HUES6 (cell line): ENCODE measurements at regions not wholly inside any gene's neighbourhood (a gene's known extent, or its start where the extent isn't known, plus 50 kb on each side); places are given as distances from the start of the nearest gene placed in this dataset.
"Not testable (repeated sequence)": the region's sequence is repeated elsewhere in the genome, so short reads cannot be mapped to it uniquely, and the experiment has no call there.

ENCODE experiments used
- H3K27ac ChIP-seq: 2 replicates; pipeline ENCODE4 v1.7.0; 2013; ENCODE audit warnings: low read depth, mild to moderate bottlenecking, low read length, inconsistent platforms
- H3K27me3 ChIP-seq: 2 replicates; pipeline ENCODE4 v1.6.1; 2013; ENCODE audit warnings: low read length; ENCODE audit not compliant: control insufficient read depth, insufficient read depth
- H3K36me3 ChIP-seq: 2 replicates; pipeline ENCODE4 v1.6.1; 2013; ENCODE audit warnings: low read length; ENCODE audit not compliant: control insufficient read depth, insufficient read depth
- H3K4me1 ChIP-seq: 2 replicates; pipeline ENCODE4 v1.6.1; 2013; ENCODE audit warnings: low read length; ENCODE audit not compliant: control insufficient read depth, insufficient read depth
- H3K4me3 ChIP-seq: 2 replicates; pipeline ENCODE4 v1.5.1; 2013; ENCODE audit warnings: low read depth, low read length
- H3K9ac ChIP-seq: one replicate; pipeline ENCODE4 v1.6.1; 2013; ENCODE audit warnings: mild to moderate bottlenecking, low read length
- H3K9me3 ChIP-seq: 2 replicates; pipeline ENCODE4 v1.6.1; 2013; ENCODE audit warnings: low read depth, low read length; ENCODE audit not compliant: control insufficient read depth, insufficient read depth

DNA sequence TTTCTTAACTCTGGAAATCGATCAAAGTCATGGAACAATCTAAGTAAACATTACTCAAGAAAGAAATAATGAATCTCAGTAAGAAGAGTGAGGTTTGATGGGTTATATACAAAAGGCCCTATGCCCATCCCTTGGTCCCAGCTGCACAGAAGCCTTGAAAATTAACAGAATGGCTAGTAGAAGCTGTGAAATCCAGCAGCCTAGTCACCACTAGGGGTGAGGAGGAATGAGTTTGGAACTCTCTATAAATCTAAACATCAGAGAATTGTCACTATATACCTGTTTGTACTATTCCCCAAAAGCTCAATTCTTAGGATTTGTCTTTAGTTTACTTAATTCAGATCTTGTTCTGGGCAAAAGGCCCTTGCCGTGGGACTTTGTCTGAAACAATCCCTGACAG is 313.9 kb upstream of the GRID2 start:
- no peaks in the 10 kb centered on the region for H3K36me3 ChIP-seq
- H3K4me3 ChIP-seq: no peak overlapping the region
- H3K27me3 ChIP-seq: no peaks in the 10 kb centered on the region
- H3K9me3 ChIP-seq: no peaks in the 10 kb centered on the region
- no peak overlapping the region for H3K27ac ChIP-seq
- no peaks in the 10 kb centered on the region for H3K4me1 ChIP-seq
- no peak overlapping the region for H3K9ac ChIP-seq

GRCh38 chr4:91990726-91991125 is 313.0 kb upstream of the GRID2 start:
- H3K4me3 ChIP-seq: no peak overlapping the region
- H3K4me1 ChIP-seq: no peaks in the 10 kb centered on the region
- no peaks in the 10 kb centered on the region for H3K27me3 ChIP-seq
- no peak overlapping the region for H3K9ac ChIP-seq
- no peaks in the 10 kb centered on the region for H3K9me3 ChIP-seq
- H3K27ac ChIP-seq: no peak overlapping the region
- H3K36me3 ChIP-seq: no peaks in the 10 kb centered on the region

DNA sequence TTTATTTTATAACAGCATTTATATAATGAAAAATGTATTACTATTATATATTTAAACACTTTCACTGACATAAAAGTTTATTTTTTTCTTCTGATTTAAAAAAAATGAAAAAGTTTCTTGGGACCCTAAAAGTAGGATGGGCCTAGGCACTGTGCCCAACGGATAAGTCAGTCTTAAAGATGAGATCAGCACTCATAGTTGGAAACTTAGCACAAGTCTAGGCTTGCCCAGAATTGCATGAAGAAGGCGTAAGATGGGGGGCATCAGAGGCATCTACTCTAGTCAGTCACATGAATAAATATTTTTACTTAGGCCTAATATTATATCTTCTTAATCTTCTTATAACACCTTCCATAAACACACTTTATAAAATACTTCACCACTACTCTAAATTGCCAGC is 306.7 kb upstream of the GRID2 start:
- Histone ChIP-seq H3K9me3 (no peaks in the 10 kb centered on the region), H3K9ac (no peak overlapping the region), H3K27me3 (no peaks in the 10 kb centered on the region), H3K4me3 (no peak overlapping the region), H3K27ac (no peak overlapping the region), H3K4me1 (no peaks in the 10 kb centered on the region), H3K36me3 (no peaks in the 10 kb centered on the region)

- H3K27ac ChIP-seq: no peak overlapping the region
- H3K36me3 ChIP-seq: no peaks in the 10 kb centered on the region
- H3K27me3 ChIP-seq: no peaks in the 10 kb centered on the region
- H3K4me3 ChIP-seq: no peak overlapping the region; the same call in 1 of the 2 replicates
- H3K9ac ChIP-seq: peak overlapping the region; percentile 16
- no peaks in the 10 kb centered on the region for H3K9me3 ChIP-seq
- peaks cover 5% of the 10 kb centered on the region; the same call in 1 of the 2 replicates for H3K4me1 ChIP-seq
Measured at GRCh38 chr4:92012899-92013867, 290.6 kb upstream of the GRID2 start.

- no peak overlapping the region for H3K4me3 ChIP-seq
- H3K9ac ChIP-seq: no peak overlapping the region
- no peaks in the 10 kb centered on the region for H3K27me3 ChIP-seq
- H3K27ac ChIP-seq: no peak overlapping the region
- H3K4me1 ChIP-seq: peaks cover 5% of the 10 kb centered on the region; the same call in 1 of the 2 replicates
- H3K9me3 ChIP-seq: no peaks in the 10 kb centered on the region
- no peaks in the 10 kb centered on the region for H3K36me3 ChIP-seq
Measured at GRCh38 chr4:92014067-92014466, 289.7 kb upstream of the GRID2 start.

DNA sequence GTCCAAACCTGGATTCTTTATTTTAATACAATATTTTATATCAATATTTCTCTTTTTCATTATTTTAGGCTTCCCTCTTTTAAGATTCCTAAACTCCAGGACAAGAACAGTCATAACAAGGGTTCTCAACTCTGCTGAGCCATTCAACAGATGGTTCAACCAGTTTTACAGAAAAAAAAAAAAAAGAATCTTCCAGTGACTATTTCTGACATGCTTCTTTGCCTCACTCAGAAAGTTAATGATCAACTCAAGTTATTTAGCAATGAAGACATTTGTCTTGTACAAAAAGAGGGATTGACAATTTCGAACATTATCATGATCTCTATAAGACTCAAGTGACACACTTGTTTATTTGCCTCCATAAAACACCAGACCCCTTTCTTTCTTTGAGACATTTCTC is 282.6 kb upstream of the GRID2 start:
- H3K9ac ChIP-seq: no peak overlapping the region
- peaks cover 14% of the 10 kb centered on the region; the same call in 1 of the 2 replicates for H3K9me3 ChIP-seq
- no peak overlapping the region for H3K4me3 ChIP-seq
- H3K27ac ChIP-seq: no peak overlapping the region
- no peaks in the 10 kb centered on the region for H3K36me3 ChIP-seq
- no peaks in the 10 kb centered on the region for H3K4me1 ChIP-seq
- no peaks in the 10 kb centered on the region for H3K27me3 ChIP-seq

DNA sequence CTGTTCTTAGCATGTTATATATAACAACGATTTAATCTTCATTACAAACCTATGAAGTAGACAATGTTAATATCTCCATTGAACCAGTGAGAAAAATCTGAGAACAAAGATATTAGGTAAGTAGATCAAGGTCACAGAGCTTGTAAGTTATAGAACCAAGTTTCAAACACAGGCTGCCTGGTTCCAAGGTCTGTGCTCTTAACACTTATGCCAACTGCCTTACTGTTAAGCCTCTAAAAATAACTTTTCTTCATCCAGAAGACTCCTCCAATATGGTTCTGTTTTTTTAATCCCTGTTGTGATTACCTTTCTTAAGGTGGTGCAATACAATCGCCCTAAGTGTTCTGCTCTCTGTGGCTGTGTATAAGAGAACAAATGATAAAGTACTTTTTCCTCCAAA is 282.0 kb upstream of the GRID2 start:
- Histone ChIP-seq H3K36me3 (no peaks in the 10 kb centered on the region), H3K4me1 (no peaks in the 10 kb centered on the region), H3K4me3 (no peak overlapping the region), H3K9me3 (peaks cover 14% of the 10 kb centered on the region; the same call in 1 of the 2 replicates), H3K27me3 (no peaks in the 10 kb centered on the region), H3K27ac (no peak overlapping the region), H3K9ac (no peak overlapping the region)

DNA sequence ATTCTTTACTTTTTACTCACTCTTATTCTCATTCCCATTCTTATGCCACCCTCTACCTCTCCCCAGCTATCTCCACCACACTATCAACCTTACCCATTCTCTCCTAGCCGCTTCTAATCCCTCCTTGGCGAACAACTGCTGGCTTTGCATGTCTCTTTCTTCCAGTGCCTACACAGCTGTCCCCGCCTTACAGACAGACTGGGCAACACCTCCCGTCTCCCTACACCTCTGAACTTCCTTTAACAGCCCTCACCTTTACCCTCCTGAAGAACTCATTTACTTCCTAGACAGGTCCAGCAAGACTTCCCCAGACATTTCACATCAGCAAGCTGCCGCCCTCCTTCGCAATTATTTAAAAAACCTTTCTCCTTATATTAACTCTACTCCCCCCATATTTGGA is 274.9 kb upstream of the GRID2 start:
- not testable (repeated sequence) for H3K27ac ChIP-seq, H3K9ac ChIP-seq, H3K4me3 ChIP-seq, H3K4me1 ChIP-seq, H3K36me3 ChIP-seq, H3K27me3 ChIP-seq, H3K9me3 ChIP-seq

GRCh38 chr4:92031825-92032224 is 271.9 kb upstream of the GRID2 start:
- peaks cover 5% of the 10 kb centered on the region; the same call in 1 of the 2 replicates for H3K9me3 ChIP-seq
- H3K9ac ChIP-seq: no peak overlapping the region
- peaks cover 8% of the 10 kb centered on the region; the same call in 1 of the 2 replicates for H3K4me1 ChIP-seq
- no peak overlapping the region for H3K4me3 ChIP-seq
- no peaks in the 10 kb centered on the region for H3K27me3 ChIP-seq
- H3K36me3 ChIP-seq: no peaks in the 10 kb centered on the region
- H3K27ac ChIP-seq: no peak overlapping the region

DNA sequence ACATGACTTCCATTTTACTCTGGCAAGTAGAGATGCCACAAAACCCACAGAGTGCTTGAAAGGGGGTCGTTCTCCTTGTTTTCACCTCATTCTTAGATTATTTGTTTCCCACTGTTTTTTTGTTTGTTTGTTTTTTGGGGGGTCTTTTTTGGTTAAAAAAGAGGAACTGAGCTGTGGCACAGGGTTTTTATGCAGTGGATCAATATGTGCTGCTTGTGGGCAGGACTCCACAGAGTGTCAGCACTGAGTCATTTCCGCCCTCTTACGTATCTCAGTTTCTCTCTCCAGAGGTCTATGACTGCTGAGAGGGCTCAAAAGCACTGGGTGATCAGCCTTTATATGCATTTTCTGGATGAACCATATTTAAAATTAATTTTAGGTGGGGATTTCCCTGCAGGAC is 268.1 kb upstream of the GRID2 start:
- Histone ChIP-seq H3K4me1 (peaks cover 8% of the 10 kb centered on the region; the same call in 1 of the 2 replicates), H3K9ac (no peak overlapping the region), H3K4me3 (no peak overlapping the region), H3K36me3 (no peaks in the 10 kb centered on the region), H3K9me3 (peaks cover 21% of the 10 kb centered on the region), H3K27ac (no peak overlapping the region), H3K27me3 (no peaks in the 10 kb centered on the region)

- H3K27me3 ChIP-seq: no peaks in the 10 kb centered on the region
Measured at GRCh38 chr4:92045718-92046117, 258.0 kb upstream of the GRID2 start.

More at GRCh38 chr4:92045718-92046117, 258.0 kb upstream of the GRID2 start:
- Histone ChIP-seq H3K27ac (no peak overlapping the region), H3K36me3 (no peaks in the 10 kb centered on the region), H3K4me1 (no peaks in the 10 kb centered on the region), H3K9ac (no peak overlapping the region), H3K4me3 (no peak overlapping the region), H3K9me3 (0 out of 2 replicates have a peak, but pooled peaks cover 3% of the 10 kb centered on the region)
